ENCODE measurements at regions not wholly inside any gene's neighbourhood (a gene's known extent, or its start where the extent isn't known, plus 50 kb on each side); places are given as distances from the start of the nearest gene placed in this dataset.

DNA sequence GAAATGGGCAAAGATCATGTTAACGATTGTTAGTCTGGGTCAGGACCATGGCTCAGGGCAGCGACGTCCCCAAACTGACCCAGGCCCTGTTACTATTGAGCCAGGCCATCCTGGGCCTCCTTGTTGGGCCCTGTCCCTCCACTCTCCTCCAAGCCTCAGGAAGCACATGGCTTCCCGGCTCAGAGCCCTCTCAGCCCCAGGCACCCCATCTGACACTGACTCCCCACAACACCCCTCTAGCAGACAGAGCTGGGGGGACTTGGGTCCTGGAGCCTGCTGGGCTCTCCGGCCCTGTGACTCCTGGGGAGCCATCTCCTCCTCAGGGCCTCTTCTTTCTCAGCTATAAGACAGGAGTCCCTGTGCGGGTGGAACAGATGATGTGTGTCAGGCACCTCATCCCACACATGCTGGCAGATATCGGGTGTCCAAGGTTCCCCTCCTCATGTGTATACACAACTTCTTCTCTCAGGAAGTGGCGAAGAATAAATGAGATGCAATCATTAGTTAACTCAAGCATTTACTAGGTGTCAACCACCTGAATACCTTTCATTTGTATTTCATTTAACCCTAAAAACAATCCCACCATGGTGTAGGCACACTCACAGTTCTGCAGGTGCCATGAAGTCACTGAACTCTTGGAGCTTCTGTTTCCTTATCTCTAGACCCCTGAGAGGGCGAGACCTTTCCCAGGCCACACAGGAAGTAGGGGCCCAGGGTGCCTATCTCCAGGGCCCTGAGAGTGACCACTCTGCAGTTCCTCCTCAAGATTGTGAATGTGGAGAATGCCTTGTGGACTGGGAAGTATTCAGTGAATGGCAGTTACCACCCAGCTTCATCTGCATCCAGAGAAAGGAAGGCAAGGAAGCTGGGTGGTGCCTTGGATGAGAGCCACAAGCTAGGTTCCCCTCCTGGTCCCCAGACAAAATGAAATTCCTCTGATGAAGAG, 282.5 kb upstream of the TLE3 start:
- H3K27ac ChIP-seq (ENCODE audit: low read length): no peak overlapping the region
- H3K4me2 ChIP-seq (ENCODE audit: low read length): no peak overlapping the region
- peaks cover 2% of the 10 kb centered on the region for H3K27me3 ChIP-seq (ENCODE audit: insufficient read depth, low read depth, low read length)
- no peaks in the 10 kb centered on the region for H3K79me2 ChIP-seq (replicated peaks; ENCODE audit: insufficient read depth, low read length)
- H3F3A ChIP-seq (ENCODE audit: insufficient read depth, low read length, poor library complexity, severe bottlenecking): no peaks in the 10 kb centered on the region
- TF ChIP-seq EP300 (conservative IDR thresholded peaks at IDR 0.05; ENCODE audit: poor library complexity, severe bottlenecking) (no peak), POLR2AphosphoS5 (IDR thresholded peaks at IDR 0.05) (no peak), CTCF (IDR thresholded peaks at IDR 0.05; ENCODE audit: poor library complexity, severe bottlenecking) (no peak), MXI1 (conservative IDR thresholded peaks at IDR 0.05; ENCODE audit: poor library complexity, severe bottlenecking) (no peak), EZH2 (IDR thresholded peaks at IDR 0.05; ENCODE audit: borderline replicate concordance, insufficient read depth, low read length, poor library complexity, severe bottlenecking) (no peak), SMC3 (conservative IDR thresholded peaks at IDR 0.05; ENCODE audit: poor library complexity) (no peak), TAF1 (IDR thresholded peaks at IDR 0.05; ENCODE audit: low read depth) (no peak), RAD21 (conservative IDR thresholded peaks at IDR 0.05) (no peak)
- TF ChIP-seq, protein P1, sequence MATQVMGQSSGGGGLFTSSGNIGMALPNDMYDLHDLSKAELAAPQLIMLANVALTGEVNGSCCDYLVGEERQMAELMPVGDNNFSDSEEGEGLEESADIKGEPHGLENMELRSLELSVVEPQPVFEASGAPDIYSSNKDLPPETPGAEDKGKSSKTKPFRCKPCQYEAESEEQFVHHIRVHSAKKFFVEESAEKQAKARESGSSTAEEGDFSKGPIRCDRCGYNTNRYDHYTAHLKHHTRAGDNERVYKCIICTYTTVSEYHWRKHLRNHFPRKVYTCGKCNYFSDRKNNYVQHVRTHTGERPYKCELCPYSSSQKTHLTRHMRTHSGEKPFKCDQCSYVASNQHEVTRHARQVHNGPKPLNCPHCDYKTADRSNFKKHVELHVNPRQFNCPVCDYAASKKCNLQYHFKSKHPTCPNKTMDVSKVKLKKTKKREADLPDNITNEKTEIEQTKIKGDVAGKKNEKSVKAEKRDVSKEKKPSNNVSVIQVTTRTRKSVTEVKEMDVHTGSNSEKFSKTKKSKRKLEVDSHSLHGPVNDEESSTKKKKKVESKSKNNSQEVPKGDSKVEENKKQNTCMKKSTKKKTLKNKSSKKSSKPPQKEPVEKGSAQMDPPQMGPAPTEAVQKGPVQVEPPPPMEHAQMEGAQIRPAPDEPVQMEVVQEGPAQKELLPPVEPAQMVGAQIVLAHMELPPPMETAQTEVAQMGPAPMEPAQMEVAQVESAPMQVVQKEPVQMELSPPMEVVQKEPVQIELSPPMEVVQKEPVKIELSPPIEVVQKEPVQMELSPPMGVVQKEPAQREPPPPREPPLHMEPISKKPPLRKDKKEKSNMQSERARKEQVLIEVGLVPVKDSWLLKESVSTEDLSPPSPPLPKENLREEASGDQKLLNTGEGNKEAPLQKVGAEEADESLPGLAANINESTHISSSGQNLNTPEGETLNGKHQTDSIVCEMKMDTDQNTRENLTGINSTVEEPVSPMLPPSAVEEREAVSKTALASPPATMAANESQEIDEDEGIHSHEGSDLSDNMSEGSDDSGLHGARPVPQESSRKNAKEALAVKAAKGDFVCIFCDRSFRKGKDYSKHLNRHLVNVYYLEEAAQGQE (IDR thresholded peaks at IDR 0.05; ENCODE audit: borderline replicate concordance): no peak
- H3K36me3 ChIP-seq (ENCODE audit: insufficient read depth, low read length): no peaks in the 10 kb centered on the region
- H3K9me3 ChIP-seq (ENCODE audit: low read length): no peaks in the 10 kb centered on the region
- H3K9me2 ChIP-seq (ENCODE audit: insufficient read depth, low read length): no peaks in the 10 kb centered on the region
- no peak overlapping the region for H2AFZ ChIP-seq (ENCODE audit: low read depth, low read length)
- H3K9ac ChIP-seq (ENCODE audit: low read length): no peak overlapping the region
- H4K20me1 ChIP-seq (ENCODE audit: insufficient read depth): no peaks in the 10 kb centered on the region
- H3K4me3 ChIP-seq (ENCODE audit: low read length): no peak overlapping the region

DNA sequence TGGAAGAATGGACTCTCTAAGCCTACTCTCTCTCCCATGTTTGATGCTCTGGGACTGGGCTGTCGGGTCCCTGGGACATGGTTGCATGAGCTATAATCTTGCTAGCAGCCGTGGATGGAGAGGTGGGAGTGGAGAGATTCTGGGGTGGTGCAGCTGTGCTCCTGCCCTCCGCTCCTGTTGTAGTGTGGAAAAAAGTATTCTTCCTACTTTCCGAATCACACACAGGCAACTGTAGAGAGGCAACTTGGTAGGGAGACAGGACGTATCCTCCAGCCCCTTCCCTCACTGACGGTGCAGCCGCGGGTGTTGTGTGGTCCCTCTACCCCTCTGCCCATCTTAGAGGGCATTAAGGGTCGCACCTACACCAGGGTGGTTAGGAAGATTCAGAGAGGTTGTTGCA, 281.4 kb upstream of the TLE3 start:
- Histone ChIP-seq H3K9ac (ENCODE audit: low read length) (no peak overlapping the region), H2AFZ (ENCODE audit: low read depth, low read length) (no peak overlapping the region), H3K4me2 (ENCODE audit: low read length) (no peak overlapping the region), H3K4me3 (ENCODE audit: low read length) (no peak overlapping the region), H3K27me3 (ENCODE audit: insufficient read depth, low read depth, low read length) (peaks cover 5% of the 10 kb centered on the region), H3K9me3 (ENCODE audit: low read length) (no peaks in the 10 kb centered on the region), H3K27ac (ENCODE audit: low read length) (no peak overlapping the region), H3K36me3 (ENCODE audit: insufficient read depth, low read length) (no peaks in the 10 kb centered on the region), H3K79me2 (replicated peaks; ENCODE audit: insufficient read depth, low read length) (no peaks in the 10 kb centered on the region), H4K20me1 (ENCODE audit: insufficient read depth) (no peaks in the 10 kb centered on the region), H3K9me2 (ENCODE audit: insufficient read depth, low read length) (no peaks in the 10 kb centered on the region), H3F3A (ENCODE audit: insufficient read depth, low read length, poor library complexity, severe bottlenecking) (no peaks in the 10 kb centered on the region)
- TF ChIP-seq CTCF (IDR thresholded peaks at IDR 0.05; ENCODE audit: poor library complexity, severe bottlenecking) (no peak), TAF1 (IDR thresholded peaks at IDR 0.05; ENCODE audit: low read depth) (no peak), POLR2AphosphoS5 (IDR thresholded peaks at IDR 0.05) (no peak), SMC3 (conservative IDR thresholded peaks at IDR 0.05; ENCODE audit: poor library complexity) (no peak), EP300 (conservative IDR thresholded peaks at IDR 0.05; ENCODE audit: poor library complexity, severe bottlenecking) (no peak), MXI1 (conservative IDR thresholded peaks at IDR 0.05; ENCODE audit: poor library complexity, severe bottlenecking) (no peak), EZH2 (IDR thresholded peaks at IDR 0.05; ENCODE audit: borderline replicate concordance, insufficient read depth, low read length, poor library complexity, severe bottlenecking) (no peak), RAD21 (conservative IDR thresholded peaks at IDR 0.05) (no peak)
- TF ChIP-seq, protein P1 (IDR thresholded peaks at IDR 0.05; ENCODE audit: borderline replicate concordance): no peak

All from neural cell (in vitro differentiated cells).